Stomach smooth muscle (tissue), 2 donors: ENCODE measurements at regions not wholly inside any gene's neighbourhood (a gene's known extent, or its start where the extent isn't known, plus 50 kb on each side); places are given as distances from the start of the nearest gene placed in this dataset.
"Not testable (repeated sequence)": the region's sequence is repeated elsewhere in the genome, so short reads cannot be mapped to it uniquely, and the experiment has no call there.

ENCODE experiments used
- H3K27ac ChIP-seq: one replicate; pipeline ENCODE4 v1.7.0; 2013; ENCODE audit warnings: mild to moderate bottlenecking, low read length, inconsistent platforms
- H3K27me3 ChIP-seq, 2 donors: one replicate each; pipeline ENCODE4 v1.7.0; 2013; ENCODE audit warnings: low read length in 2 of 2; ENCODE audit not compliant: insufficient read depth in 2 of 2, control insufficient read depth in 1 of 2
- H3K36me3 ChIP-seq, 2 donors: one replicate each; pipeline ENCODE4 v1.7.0; 2013; ENCODE audit warnings: low read length in 2 of 2; ENCODE audit not compliant: control insufficient read depth in 2 of 2, insufficient read depth in 2 of 2
- H3K4me1 ChIP-seq: one replicate; pipeline ENCODE4 v1.7.0; 2013; ENCODE audit warnings: low read length; ENCODE audit not compliant: control insufficient read depth, insufficient read depth
- H3K4me3 ChIP-seq, 2 donors: one replicate each; pipeline ENCODE4 v1.7.0; 2013; ENCODE audit warnings: low read length in 2 of 2
- H3K9ac ChIP-seq, 2 donors: one replicate each; pipeline ENCODE4 v1.7.0; 2013; ENCODE audit warnings: low read length in 2 of 2, mild to moderate bottlenecking in 1 of 2
- H3K9me3 ChIP-seq, 2 donors: one replicate each; pipeline ENCODE4 v1.7.0; 2013; ENCODE audit warnings: low read length in 2 of 2; ENCODE audit not compliant: control insufficient read depth in 2 of 2
- donor health status: healthy.
- donor health status: Pancreatic carcinoma.

GRCh38 chr17:70434536-70435490 lies 265.5 kb downstream of the KCNJ2 start:
- Histone ChIP-seq H3K27me3 (no peaks in the 10 kb centered on the region), H3K27ac (no peak overlapping the region), H3K36me3 (no peaks in the 10 kb centered on the region), H3K9me3 (no peaks in the 10 kb centered on the region), H3K4me3 (no peak overlapping the region), H3K4me1 (no peaks in the 10 kb centered on the region), H3K9ac (no peak overlapping the region)

- no peaks in the 10 kb centered on the region for H3K27me3 ChIP-seq
- H3K4me3 ChIP-seq = no peak overlapping the region
- no peak overlapping the region for H3K27ac ChIP-seq
- no peaks in the 10 kb centered on the region for H3K4me1 ChIP-seq
- no peaks in the 10 kb centered on the region for H3K9me3 ChIP-seq
- H3K36me3 ChIP-seq = no peaks in the 10 kb centered on the region
- H3K9ac ChIP-seq = no peak overlapping the region
Observed at GRCh38 chr17:70437656-70438055, 268.3 kb downstream of the KCNJ2 start.

- H3K4me1 ChIP-seq = no peaks in the 10 kb centered on the region
- no peaks in the 10 kb centered on the region for H3K27me3 ChIP-seq
- H3K27ac ChIP-seq = no peak overlapping the region
- H3K9me3 ChIP-seq = peaks cover 0 to 6% of the 10 kb centered on the region in 2 donors
- H3K9ac ChIP-seq = no peak overlapping the region
- H3K4me3 ChIP-seq = no peak overlapping the region
- H3K36me3 ChIP-seq = no peaks in the 10 kb centered on the region
Observed at GRCh38 chr17:70446446-70446845, 277.1 kb downstream of the KCNJ2 start.

GRCh38 chr17:70447588-70447987 lies 278.3 kb downstream of the KCNJ2 start:
- Histone ChIP-seq H3K9me3 (peaks cover 0 to 6% of the 10 kb centered on the region in 2 donors), H3K27ac (no peak overlapping the region), H3K4me1 (no peaks in the 10 kb centered on the region), H3K27me3 (no peaks in the 10 kb centered on the region), H3K4me3 (no peak overlapping the region), H3K9ac (no peak overlapping the region), H3K36me3 (no peaks in the 10 kb centered on the region)

DNA sequence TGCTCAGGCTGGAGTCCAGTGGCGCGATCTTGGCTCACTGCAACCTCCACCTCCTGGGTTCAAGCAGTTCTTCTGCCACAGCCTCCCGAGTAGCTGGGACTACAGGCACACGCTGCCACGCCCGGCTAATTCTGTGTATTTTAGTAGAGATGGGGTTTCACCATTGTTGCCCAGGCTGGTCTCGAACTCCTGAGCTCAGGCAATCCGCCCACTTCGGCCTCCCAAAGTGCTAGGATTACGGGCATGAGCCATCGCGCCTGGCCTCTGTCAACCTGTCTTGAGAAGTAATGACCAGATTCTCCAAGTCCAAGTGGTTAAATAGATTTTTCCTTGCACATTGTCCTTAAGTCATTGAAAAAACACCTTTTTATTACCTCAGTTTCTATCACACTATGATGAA lies 283.7 kb downstream of the KCNJ2 start:
- H3K9ac ChIP-seq, H3K27me3 ChIP-seq, H3K9me3 ChIP-seq, H3K27ac ChIP-seq, H3K4me3 ChIP-seq, H3K4me1 ChIP-seq, H3K36me3 ChIP-seq: not testable (repeated sequence)

DNA sequence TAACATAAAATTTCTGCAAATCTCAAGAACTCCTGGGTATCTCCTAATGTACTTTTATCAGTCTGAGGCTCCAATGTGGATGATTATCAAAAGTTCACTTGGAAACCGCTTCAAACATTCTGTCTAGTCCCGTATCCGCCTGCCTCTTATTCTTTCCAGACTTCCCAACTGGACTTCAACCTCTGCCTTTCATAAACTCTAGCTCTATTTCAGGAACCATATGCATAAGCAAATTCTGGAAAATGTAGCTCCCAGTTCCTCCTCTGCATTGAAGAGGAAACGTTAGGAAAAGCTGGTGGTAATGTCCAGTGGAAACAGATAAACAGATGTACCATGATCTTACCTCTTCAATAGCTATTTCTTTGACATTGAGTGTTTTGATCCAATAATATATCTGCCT lies 285.0 kb downstream of the KCNJ2 start:
- H3K4me3 ChIP-seq = no peak overlapping the region
- H3K9me3 ChIP-seq = no peaks in the 10 kb centered on the region
- H3K36me3 ChIP-seq = no peaks in the 10 kb centered on the region
- no peaks in the 10 kb centered on the region for H3K4me1 ChIP-seq
- H3K9ac ChIP-seq = no peak overlapping the region
- H3K27me3 ChIP-seq = no peaks in the 10 kb centered on the region
- no peak overlapping the region for H3K27ac ChIP-seq

GRCh38 chr17:70454908-70455307 lies 285.6 kb downstream of the KCNJ2 start:
- Histone ChIP-seq H3K4me1 (no peaks in the 10 kb centered on the region), H3K36me3 (no peaks in the 10 kb centered on the region), H3K27me3 (no peaks in the 10 kb centered on the region), H3K9ac (no peak overlapping the region), H3K4me3 (no peak overlapping the region), H3K27ac (no peak overlapping the region), H3K9me3 (no peaks in the 10 kb centered on the region)

DNA sequence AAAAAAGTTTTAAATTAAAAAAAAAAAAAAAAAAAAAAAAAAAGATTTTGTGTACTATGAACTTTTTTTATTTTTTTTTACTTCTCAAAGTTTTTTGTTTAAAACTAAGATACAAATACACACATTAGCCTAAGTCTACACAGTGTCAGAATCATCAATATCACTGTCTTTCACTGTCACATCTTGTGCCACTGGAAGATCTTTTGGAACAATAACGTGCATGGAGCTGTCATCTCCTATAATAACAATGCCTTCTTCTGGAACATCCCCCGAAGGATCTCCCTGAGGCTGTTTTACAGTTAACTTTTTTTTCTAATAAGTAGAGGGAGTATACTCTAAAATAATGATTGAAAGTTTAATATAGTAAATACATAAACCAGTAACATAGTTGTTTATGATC lies 295.7 kb downstream of the KCNJ2 start:
- no peaks in the 10 kb centered on the region for H3K36me3 ChIP-seq
- no peak overlapping the region for H3K27ac ChIP-seq
- no peaks in the 10 kb centered on the region for H3K9me3 ChIP-seq
- H3K4me3 ChIP-seq = no peak overlapping the region
- no peaks in the 10 kb centered on the region for H3K27me3 ChIP-seq
- no peaks in the 10 kb centered on the region for H3K4me1 ChIP-seq
- H3K9ac ChIP-seq = no peak overlapping the region

GRCh38 chr17:70468661-70469060 lies 299.3 kb downstream of the KCNJ2 start:
- Histone ChIP-seq H3K9me3 (no peaks in the 10 kb centered on the region), H3K4me1 (no peaks in the 10 kb centered on the region), H3K36me3 (no peaks in the 10 kb centered on the region), H3K27ac (no peak overlapping the region), H3K27me3 (no peaks in the 10 kb centered on the region), H3K9ac (no peak overlapping the region), H3K4me3 (no peak overlapping the region)

DNA sequence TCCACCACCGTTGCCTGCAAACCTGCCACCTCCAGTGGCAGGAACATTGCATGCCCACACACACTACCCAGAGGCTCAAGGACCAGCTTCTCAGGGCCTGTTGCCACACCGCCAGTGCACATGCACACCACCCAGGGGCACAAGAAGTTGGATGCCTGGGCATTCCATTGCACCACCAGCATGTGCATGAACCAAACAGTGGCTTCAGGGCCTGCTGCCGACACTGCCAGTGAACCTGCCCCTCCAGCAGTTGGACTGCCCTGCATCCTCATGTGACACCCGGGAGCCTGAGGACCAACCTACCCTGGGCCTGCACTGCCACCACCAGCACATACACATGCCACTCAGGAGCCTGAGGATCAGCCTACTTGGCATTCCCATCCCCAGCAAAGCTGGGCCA lies 303.7 kb downstream of the KCNJ2 start:
- no peak overlapping the region for H3K27ac ChIP-seq
- no peak overlapping the region for H3K4me3 ChIP-seq
- no peaks in the 10 kb centered on the region for H3K9me3 ChIP-seq
- no peaks in the 10 kb centered on the region for H3K36me3 ChIP-seq
- no peak overlapping the region for H3K9ac ChIP-seq
- no peaks in the 10 kb centered on the region for H3K4me1 ChIP-seq
- no peaks in the 10 kb centered on the region for H3K27me3 ChIP-seq

GRCh38 chr17:70476368-70476767 lies 307.0 kb downstream of the KCNJ2 start:
- no peak overlapping the region for H3K27ac ChIP-seq
- H3K4me3 ChIP-seq = no peak overlapping the region
- H3K9ac ChIP-seq = no peak overlapping the region
- no peaks in the 10 kb centered on the region for H3K36me3 ChIP-seq
- H3K27me3 ChIP-seq = no peaks in the 10 kb centered on the region
- no peaks in the 10 kb centered on the region for H3K9me3 ChIP-seq
- no peaks in the 10 kb centered on the region for H3K4me1 ChIP-seq
